NCI-H2227 treated with DMSO at 0.1 percent for 48 hours (cell line): ENCODE measurements at regions not wholly inside any gene's neighbourhood (a gene's known extent, or its start where the extent isn't known, plus 50 kb on each side); places are given as distances from the start of the nearest gene placed in this dataset.

Experiments
- DNase-seq: peaks from one replicate; lab custom pipeline; 2025; lab: John Stamatoyannopoulos, UW

GRCh38 chr1:207971331-207972219 lies 60.6 kb upstream of the CD34 start:
- no peak for DNase-seq

DNA sequence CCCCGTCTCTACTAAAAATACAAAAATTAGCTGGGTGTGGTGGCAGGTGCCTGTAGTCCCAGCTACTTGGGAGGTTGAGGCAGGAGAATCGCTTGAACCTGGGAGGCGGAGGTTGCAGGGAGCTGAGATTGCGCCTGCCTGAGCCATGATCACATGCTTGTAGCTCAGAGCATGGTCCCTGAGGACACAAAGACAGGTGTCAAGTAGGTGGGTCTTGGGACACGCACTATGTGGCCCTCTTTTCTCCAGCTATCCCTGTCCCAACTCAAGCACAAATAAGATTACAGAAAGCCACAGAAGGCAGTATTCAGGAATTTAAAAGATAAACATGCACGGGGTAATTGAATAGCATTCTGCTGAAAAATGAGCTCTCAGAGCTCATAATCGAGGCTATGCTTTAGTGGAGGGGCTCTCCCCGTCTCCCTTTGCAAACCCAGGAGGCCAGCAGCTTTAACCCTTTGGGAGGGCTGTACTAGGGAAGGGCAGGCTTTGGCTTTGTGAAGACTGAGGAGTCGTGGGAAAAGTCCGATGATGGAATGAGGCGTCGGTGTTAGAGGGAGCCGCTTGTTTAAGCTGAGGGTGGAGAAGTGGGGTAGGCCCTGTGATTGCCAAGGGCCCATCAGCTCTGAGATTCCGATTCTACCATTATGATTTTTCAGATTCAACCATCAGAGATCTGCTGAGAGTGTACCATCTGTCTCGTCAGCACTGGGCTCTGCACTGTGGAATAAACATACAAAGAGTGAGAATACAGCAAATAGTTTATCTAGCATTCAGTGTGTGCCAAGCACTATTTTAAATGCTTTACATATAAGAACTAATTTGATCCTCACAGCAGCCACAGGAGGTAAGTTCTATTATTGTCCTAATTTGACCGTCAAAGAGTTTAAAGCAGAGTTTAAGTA lies 59.7 kb upstream of the CD34 start:
- DNase-seq, result no peak

GRCh38 chr1:207969528-207969927 lies 58.6 kb upstream of the CD34 start:
- no peak for DNase-seq

- DNase-seq, result no peak
Measured at GRCh38 chr1:207968521-207969009, 57.6 kb upstream of the CD34 start.

GRCh38 chr1:207967703-207968102 lies 56.8 kb upstream of the CD34 start:
- no peak for DNase-seq

DNA sequence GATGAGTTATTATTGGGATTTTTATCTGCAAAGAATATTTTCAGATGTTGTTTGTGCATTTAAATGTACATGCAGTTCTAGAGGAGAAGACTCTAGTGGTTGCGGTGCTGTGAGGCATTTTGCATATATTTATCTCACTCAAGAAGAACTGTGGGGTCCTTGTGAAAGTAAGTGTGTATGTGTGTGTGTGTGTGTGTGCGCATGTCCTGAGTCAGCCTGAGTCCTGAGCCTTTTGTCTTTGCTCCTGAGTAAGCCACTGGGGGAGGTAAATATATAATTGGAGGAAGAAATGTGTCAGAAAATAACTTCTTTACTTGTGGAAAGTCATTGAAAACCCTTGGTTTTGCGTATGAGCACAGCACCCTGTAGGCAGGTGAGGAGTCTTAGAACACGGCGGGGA lies 55.6 kb upstream of the CD34 start:
- DNase-seq, result no peak

- DNase-seq, result no peak
Measured at GRCh38 chr1:207965392-207966387, 54.8 kb upstream of the CD34 start.

- no peak for DNase-seq
Measured at GRCh38 chr1:207964195-207964966, 53.5 kb upstream of the CD34 start.

- peak; percentile 72 for DNase-seq
Measured at GRCh38 chr1:207963427-207964194, 52.7 kb upstream of the CD34 start.

DNA sequence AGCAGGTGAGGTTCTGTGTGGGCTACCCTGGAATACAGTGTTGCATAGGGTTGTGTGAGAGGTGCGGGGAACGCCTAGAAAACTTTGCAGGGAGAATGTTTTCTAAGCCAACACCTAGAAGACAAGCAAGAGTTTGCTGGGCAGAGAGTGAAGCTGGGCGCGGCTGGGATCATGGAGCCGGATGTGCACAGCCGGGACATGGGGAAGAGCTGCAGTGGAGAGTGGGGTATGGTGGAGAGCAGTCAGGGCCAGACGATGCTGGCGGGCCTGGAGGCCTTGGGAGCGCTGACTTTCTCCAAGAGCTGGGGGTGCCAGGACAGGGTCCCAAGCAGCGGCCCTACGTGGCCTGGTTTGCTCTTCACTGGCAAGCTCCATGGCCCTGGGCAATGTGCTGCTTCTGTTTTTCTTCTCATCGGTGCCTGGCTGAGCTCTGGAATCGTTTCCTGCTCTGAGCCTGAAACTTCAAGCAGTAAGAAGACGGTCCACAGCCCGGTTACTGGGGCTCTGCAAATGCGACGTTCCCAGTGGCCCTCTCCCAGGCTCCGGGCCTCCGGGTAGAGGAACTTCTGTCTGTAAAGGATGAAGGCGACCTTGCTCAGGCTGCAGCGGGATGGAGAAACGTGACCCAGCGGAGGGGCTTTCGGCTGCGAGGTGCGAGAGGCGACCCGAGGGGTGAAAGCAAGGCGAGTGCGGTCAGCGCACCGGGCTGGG lies 51.9 kb upstream of the CD34 start:
- DNase-seq, result peak; percentile 68
